Stimulated activated CD8-positive, alpha-beta memory T cell treated with anti-CD3 and anti-CD28 coated beads, Interleukin-4, amount 100 ng/mL, for 48 hours (primary cell): ENCODE measurements at regions not wholly inside any gene's neighbourhood (a gene's known extent, or its start where the extent isn't known, plus 50 kb on each side); places are given as distances from the start of the nearest gene placed in this dataset.

Source experiments
- DNase-seq: peaks from one replicate; pipeline ENCODE4 v3.0.0-alpha.2; 2020

DNA sequence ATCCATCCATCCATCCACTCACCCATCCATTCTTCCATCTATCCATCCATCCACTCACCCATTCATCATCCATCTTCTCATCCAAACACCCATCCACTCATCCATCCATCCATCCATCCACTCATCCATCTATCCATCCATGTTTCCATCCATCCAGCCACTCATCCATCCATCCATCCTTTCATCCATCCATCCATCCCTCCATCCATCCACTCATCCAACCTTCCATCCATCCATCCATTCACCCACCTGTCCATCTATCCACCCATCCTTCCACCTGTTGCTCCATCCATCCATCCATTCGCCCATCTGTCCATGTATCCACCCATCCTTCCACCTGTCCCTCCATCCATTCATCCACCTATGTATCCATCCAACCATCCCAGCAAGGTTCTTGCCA, 378.4 kb upstream of the PFKP start:
- no peak for DNase-seq

GRCh38 chr10:2686691-2687090, 380.7 kb upstream of the PFKP start:
- no peak for DNase-seq

- DNase-seq: no peak
These were observed 384.9 kb upstream of the PFKP start for GRCh38 chr10:2682491-2682890.

GRCh38 chr10:2681891-2682290, 385.5 kb upstream of the PFKP start:
- no peak for DNase-seq

DNA sequence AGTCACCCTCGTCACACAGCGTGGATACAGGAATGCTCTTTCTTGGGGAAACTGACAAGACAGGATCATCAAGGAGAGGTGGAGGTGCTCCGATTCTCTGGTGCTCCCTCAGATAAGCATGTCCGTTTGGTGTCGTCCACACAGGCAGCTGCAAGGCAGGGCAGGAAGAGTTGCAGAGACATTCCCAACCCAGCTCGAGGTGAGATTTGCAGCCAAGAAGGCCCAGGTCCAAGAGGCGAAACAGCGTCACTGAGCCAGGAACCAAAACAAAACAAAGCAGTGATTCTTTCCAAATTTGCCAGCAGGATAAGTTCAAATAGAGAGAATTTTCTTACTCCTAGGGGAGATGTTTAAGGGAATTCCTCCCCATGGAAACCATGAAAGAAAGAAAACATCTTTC, 386.5 kb upstream of the PFKP start:
- DNase-seq: no peak

GRCh38 chr10:2679646-2680045, 387.7 kb upstream of the PFKP start:
- no peak for DNase-seq

DNA sequence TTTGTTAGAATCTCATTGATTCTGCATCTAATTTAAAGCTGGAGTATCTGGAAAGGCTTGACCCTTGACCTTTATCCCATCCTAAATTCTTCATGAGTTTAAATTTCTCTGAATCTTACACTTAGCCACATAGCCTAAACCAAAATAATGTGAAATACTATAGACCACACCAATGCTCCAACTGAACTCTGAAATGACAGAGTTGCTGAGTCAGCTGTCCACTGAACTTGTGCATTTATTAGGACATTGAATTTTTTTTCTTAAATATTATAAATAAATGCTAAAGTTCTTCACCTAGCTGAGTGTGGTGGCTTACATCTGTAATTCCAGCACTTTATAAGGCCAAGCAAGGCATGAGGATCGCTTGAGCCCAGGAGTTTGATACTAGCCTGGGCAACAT, 390.9 kb upstream of the PFKP start:
- DNase-seq: no peak

DNA sequence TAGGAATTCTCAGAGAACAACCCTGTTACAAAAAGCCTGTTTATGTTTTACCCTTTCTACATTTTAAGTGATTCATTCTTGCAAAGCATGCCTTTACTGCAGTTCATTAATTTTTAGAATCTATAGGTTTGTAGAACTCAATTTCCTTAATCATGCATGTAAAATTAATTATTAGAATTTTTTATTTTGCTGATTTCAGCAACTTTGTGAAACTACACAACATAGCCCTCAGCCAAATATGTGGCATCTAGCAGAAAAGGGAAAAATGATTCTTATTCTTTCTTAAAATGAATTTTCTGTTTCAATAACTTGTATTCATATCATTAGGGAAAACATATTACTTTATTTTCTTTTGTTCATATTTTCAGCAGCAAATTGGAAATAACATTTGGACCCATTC, 392.9 kb upstream of the PFKP start:
- DNase-seq: no peak

DNA sequence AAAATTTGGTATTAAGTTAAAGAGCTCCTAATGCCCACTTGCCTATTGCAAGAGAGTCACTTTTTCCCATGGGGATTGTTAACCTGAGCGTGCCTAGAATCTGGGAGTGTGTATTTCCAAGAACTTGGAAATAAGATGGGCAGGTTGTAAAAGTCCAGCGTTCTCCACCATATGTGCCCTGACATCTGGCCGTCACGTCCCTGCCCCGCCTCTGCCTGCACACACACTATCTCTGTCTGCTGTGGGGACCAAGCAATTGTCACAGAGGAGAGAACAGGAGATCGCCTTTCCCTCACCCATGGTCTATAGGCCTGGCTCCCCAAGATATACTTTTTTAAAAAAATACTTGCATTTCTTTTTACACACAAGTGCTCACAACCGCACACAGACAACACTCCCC, 396.5 kb upstream of the PFKP start:
- DNase-seq: no peak

- DNase-seq: no peak
These were observed 401.6 kb upstream of the PFKP start for GRCh38 chr10:2665772-2666171.

GRCh38 chr10:2660276-2660675, 407.1 kb upstream of the PFKP start:
- no peak for DNase-seq

DNA sequence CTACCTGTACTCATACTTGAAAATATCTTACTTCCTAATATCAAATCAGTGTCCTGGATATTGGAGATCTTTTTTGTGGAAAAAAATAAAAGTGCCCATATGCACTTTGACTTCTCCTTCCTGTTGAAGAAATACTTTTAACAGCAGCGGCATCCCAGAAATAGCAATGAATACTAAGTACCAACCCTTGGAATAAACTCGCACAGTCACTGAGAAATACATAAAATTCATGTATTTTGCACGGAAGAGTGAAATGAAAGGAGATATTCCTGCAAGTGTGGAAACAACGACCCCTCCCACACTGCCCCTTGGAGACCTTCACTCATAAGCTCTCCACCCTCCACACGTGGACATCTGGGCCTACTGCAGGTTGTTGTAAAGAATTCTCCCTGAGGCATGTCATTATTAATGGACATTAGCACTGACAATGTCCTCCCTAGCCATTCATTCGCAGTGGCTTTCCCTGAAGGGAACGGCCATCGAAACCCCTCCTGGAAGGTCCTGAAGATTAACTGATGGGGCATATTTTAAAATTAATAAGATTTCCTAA, 407.6 kb upstream of the PFKP start:
- no peak for DNase-seq

- DNase-seq: no peak
These were observed 408.6 kb upstream of the PFKP start for GRCh38 chr10:2658780-2659179.

- DNase-seq: no peak
These were observed 417.0 kb upstream of the PFKP start for GRCh38 chr10:2650328-2650727.

GRCh38 chr10:2641028-2641427, 426.3 kb upstream of the PFKP start:
- no peak for DNase-seq

GRCh38 chr10:2633630-2634029, 433.7 kb upstream of the PFKP start:
- no peak for DNase-seq

- DNase-seq: no peak
These were observed 435.7 kb upstream of the PFKP start for GRCh38 chr10:2631557-2632205.

- no peak for DNase-seq
These were observed 438.6 kb upstream of the PFKP start for GRCh38 chr10:2628705-2629104.

- no peak for DNase-seq
These were observed 439.4 kb upstream of the PFKP start for GRCh38 chr10:2627969-2628368.

DNA sequence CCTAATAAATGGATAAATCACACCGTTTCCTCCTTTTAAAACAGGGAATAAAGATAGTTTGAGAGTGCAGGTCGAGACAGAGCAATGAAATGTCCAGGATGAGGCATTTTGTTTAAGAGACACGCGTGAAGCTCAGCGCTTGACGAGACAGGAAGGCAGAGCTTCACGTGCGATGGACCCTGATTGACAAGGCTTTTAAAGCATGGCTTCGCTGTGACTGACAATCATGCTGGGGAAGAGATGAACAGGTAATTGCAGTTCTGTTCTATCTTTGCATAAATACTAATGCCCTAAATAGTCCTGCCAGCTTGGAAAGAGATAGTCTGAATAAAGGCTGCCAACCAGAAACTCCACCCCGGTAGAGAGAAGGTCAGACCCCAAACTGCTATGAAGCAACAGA, 442.3 kb upstream of the PFKP start:
- DNase-seq: no peak

DNA sequence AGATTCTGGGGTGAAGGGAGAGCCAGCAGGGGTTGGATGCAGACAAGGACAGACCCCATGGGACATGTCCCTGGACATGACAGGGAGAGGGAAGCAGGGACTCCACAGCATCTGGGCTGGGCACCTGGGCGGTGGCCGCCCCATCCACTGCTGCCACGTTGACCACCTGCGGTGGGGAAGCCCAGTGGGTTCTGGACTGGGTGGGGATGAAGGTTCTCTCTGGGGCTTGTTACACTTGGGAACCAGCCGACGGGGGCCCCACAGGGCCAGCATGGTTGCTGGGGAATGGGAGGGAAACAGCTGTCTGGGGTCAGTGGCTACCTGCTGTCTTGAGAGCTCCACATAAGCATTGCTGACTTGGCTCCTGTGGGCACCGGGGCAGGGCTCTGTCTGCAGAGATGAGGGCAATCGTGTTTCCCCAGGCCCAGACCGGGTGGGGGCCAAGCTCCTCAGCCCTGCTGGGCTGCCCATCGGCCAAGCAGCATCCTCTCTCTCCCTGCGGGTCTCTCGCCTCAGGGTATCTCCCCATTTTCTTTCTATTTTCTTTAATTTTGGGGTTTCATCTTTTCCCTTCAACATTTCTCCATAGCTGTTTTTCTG, 443.6 kb upstream of the PFKP start:
- DNase-seq: no peak

DNA sequence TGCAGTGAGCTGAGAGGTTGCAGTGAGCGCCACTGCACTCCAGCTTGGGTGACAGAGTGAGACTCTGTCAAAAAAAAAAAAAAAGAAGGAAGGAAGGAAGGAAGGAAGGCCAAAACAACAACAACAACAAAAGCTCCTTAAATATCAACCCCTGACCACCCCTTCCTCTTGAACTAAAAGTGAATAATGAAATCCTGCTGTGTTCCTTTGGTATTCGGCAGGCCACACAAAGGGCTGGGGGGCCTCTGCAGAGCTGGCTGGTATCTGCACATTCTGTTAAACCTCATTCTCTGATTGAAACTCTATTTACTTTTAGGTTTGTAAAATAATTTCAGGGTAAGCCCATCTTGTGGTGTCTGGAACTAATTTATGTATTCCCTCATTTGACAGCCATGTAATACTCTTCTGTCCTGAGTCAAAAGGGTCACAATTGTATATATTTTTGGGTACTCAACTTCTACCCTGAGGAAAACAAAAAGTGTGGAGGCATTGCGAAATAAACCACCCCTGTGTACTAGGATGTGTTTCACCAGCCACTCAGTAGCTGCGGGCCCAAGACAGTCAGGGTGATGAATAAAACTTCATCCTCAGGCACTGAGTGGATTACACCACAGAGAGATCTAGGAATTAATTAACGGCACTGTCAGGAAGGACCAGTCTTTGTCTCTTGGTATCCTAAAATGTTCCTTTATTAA, 446.4 kb upstream of the PFKP start:
- DNase-seq: no peak

GRCh38 chr10:2619916-2620315, 447.4 kb upstream of the PFKP start:
- no peak for DNase-seq

GRCh38 chr10:2619472-2619871, 447.9 kb upstream of the PFKP start:
- DNase-seq: no peak
